Cardiac septum (tissue), 1 donor: ENCODE measurements at regions not wholly inside any gene's neighbourhood (a gene's known extent, or its start where the extent isn't known, plus 50 kb on each side); places are given as distances from the start of the nearest gene placed in this dataset.

Experiments
- DNase-seq: peaks from one replicate; pipeline ENCODE4 v3.0.0-alpha.2; 2020; ENCODE audit warnings: low spot score
- intact Hi-C: fragments of 100-400 bp; cut with DNase I; formaldehyde crosslinking; loops from one replicate; pipeline ENCODE4 v1.14.0; 2022
- donor health status: DM: no; HTN: no; CAD: no.

GRCh38 chr14:84125676-84126075 lies 1404.3 kb upstream of the FLRT2 start:
- DNase-seq: no peak
- intact Hi-C loops: no loop called here

- DNase-seq: no peak
- intact Hi-C loops: no loop called here
Measured at GRCh38 chr14:84127495-84127894, 1402.4 kb upstream of the FLRT2 start.

- intact Hi-C loops: no loop called here
- no peak for DNase-seq
Measured at GRCh38 chr14:84128050-84128449, 1401.9 kb upstream of the FLRT2 start.

GRCh38 chr14:84129007-84129406 lies 1400.9 kb upstream of the FLRT2 start:
- no peak for DNase-seq

GRCh38 chr14:84129941-84130340 lies 1400.0 kb upstream of the FLRT2 start:
- intact Hi-C loops: no loop called here
- no peak for DNase-seq

More at GRCh38 chr14:84129007-84129406, 1400.9 kb upstream of the FLRT2 start:
- intact Hi-C loops: no loop called here

GRCh38 chr14:84131924-84132323 lies 1398.0 kb upstream of the FLRT2 start:
- no peak for DNase-seq
- intact Hi-C loops: no loop called here

GRCh38 chr14:84144166-84144565 lies 1385.8 kb upstream of the FLRT2 start:
- intact Hi-C loops: no loop called here
- no peak for DNase-seq

GRCh38 chr14:84152452-84152851 lies 1377.5 kb upstream of the FLRT2 start:
- intact Hi-C loops: no loop called here
- no peak for DNase-seq

- DNase-seq: no peak
- intact Hi-C loops: no loop called here
Measured at GRCh38 chr14:84162633-84163032, 1367.3 kb upstream of the FLRT2 start.

- DNase-seq: no peak
- intact Hi-C loops: no loop called here
Measured at GRCh38 chr14:84167026-84167425, 1362.9 kb upstream of the FLRT2 start.

- no peak for DNase-seq
- intact Hi-C loops: no loop called here
Measured at GRCh38 chr14:84180336-84180735, 1349.6 kb upstream of the FLRT2 start.

GRCh38 chr14:84181072-84181471 lies 1348.9 kb upstream of the FLRT2 start:
- DNase-seq: no peak
- intact Hi-C loops: no loop called here

GRCh38 chr14:84195514-84195913 lies 1334.4 kb upstream of the FLRT2 start:
- no peak for DNase-seq
- intact Hi-C loops: no loop called here

GRCh38 chr14:84197704-84198103 lies 1332.2 kb upstream of the FLRT2 start:
- intact Hi-C loops: no loop called here
- no peak for DNase-seq

GRCh38 chr14:84202486-84202885 lies 1327.5 kb upstream of the FLRT2 start:
- intact Hi-C loops: no loop called here
- DNase-seq: no peak

- DNase-seq: no peak
- intact Hi-C loops: no loop called here
Measured at GRCh38 chr14:84203896-84204295, 1326.0 kb upstream of the FLRT2 start.

- intact Hi-C loops: no loop called here
Measured at GRCh38 chr14:84208451-84208850, 1321.5 kb upstream of the FLRT2 start.

GRCh38 chr14:84209031-84209430 lies 1320.9 kb upstream of the FLRT2 start:
- no peak for DNase-seq
- intact Hi-C loops: no loop called here

More at GRCh38 chr14:84208451-84208850, 1321.5 kb upstream of the FLRT2 start:
- no peak for DNase-seq

GRCh38 chr14:84217066-84217465 lies 1312.9 kb upstream of the FLRT2 start:
- DNase-seq: no peak
- intact Hi-C loops: no loop called here

- intact Hi-C loops: no loop called here
- no peak for DNase-seq
Measured at GRCh38 chr14:84225268-84225667, 1304.7 kb upstream of the FLRT2 start.

GRCh38 chr14:84228702-84229101 lies 1301.2 kb upstream of the FLRT2 start:
- intact Hi-C loops: no loop called here
- no peak for DNase-seq

- intact Hi-C loops: no loop called here
- DNase-seq: no peak
Measured at GRCh38 chr14:84234281-84234680, 1295.7 kb upstream of the FLRT2 start.

GRCh38 chr14:84236290-84236689 lies 1293.7 kb upstream of the FLRT2 start:
- intact Hi-C loops: no loop called here

More at GRCh38 chr14:84236290-84236689, 1293.7 kb upstream of the FLRT2 start:
- no peak for DNase-seq
